HG03108 (cell line): ENCODE measurements at regions not wholly inside any gene's neighbourhood (a gene's known extent, or its start where the extent isn't known, plus 50 kb on each side); places are given as distances from the start of the nearest gene placed in this dataset.

Experiments used
- ATAC-seq: cut with Tn5 transposase; IDR thresholded peaks from one replicate; pipeline ENCODE4 v1.9.1; 2021; ENCODE audit warnings: moderate library complexity; ENCODE audit not compliant: unreplicated experiment

- ATAC-seq, result no peak
Observed at GRCh38 chr12:114935658-114936057, 251.7 kb upstream of the TBX3 start.

- ATAC-seq, result no peak
Observed at GRCh38 chr12:114933428-114934160, 249.6 kb upstream of the TBX3 start.

GRCh38 chr12:114932806-114933205, 248.8 kb upstream of the TBX3 start:
- ATAC-seq, result no peak

GRCh38 chr12:114931025-114931424, 247.1 kb upstream of the TBX3 start:
- no peak for ATAC-seq

GRCh38 chr12:114926341-114926740, 242.4 kb upstream of the TBX3 start:
- no peak for ATAC-seq

GRCh38 chr12:114924946-114925475, 241.0 kb upstream of the TBX3 start:
- ATAC-seq, result no peak

GRCh38 chr12:114921781-114922180, 237.8 kb upstream of the TBX3 start:
- no peak for ATAC-seq

- no peak for ATAC-seq
Observed at GRCh38 chr12:114920771-114921554, 237.0 kb upstream of the TBX3 start.

- no peak for ATAC-seq
Observed at GRCh38 chr12:114919479-114919878, 235.5 kb upstream of the TBX3 start.

- ATAC-seq, result no peak
Observed at GRCh38 chr12:114918535-114919233, 234.7 kb upstream of the TBX3 start.

- no peak for ATAC-seq
Observed at GRCh38 chr12:114917953-114918352, 234.0 kb upstream of the TBX3 start.

GRCh38 chr12:114917307-114917706, 233.3 kb upstream of the TBX3 start:
- no peak for ATAC-seq

GRCh38 chr12:114916541-114916940, 232.6 kb upstream of the TBX3 start:
- no peak for ATAC-seq

- ATAC-seq, result no peak
Observed at GRCh38 chr12:114916124-114916523, 232.1 kb upstream of the TBX3 start.

- no peak for ATAC-seq
Observed at GRCh38 chr12:114913871-114914801, 230.2 kb upstream of the TBX3 start.

- ATAC-seq, result no peak
Observed at GRCh38 chr12:114912811-114913210, 228.8 kb upstream of the TBX3 start.

GRCh38 chr12:114911196-114911595, 227.2 kb upstream of the TBX3 start:
- ATAC-seq, result no peak

GRCh38 chr12:114904254-114905003, 220.5 kb upstream of the TBX3 start:
- ATAC-seq, result no peak

GRCh38 chr12:114903083-114903691, 219.2 kb upstream of the TBX3 start:
- ATAC-seq, result no peak
